ENCODE measurements at regions not wholly inside any gene's neighbourhood (a gene's known extent, or its start where the extent isn't known, plus 50 kb on each side); places are given as distances from the start of the nearest gene placed in this dataset.

DNA sequence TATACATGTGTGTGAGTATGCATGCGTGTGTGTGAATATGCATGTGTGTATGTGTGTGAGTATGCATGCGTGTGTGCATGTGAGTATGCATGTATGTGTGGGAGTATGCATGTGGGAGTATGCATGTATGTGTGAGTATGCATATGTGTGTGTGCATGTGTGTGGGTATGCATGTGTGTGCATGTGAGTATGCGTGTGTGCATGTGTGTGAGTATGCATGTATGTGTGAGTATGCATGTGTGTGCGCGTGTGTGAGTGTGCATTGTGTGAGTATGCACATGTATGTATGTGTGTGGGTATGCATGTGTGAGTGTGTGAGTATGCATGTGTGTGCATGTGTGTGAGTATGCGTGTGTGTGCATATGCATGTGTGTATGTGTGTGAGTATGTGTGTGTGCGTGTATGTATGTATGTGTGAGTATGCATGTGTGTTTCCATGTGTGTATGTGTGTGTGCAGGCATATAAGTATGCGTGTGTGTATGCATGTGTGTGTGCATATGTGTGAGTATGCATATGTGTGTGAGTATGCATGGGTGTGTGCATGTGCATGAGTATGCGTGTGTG is 97.9 kb upstream of the MED13L start:
- TF ChIP-seq EZH2 (IDR thresholded peaks at IDR 0.05; ENCODE audit: borderline replicate concordance, insufficient read depth, low read depth, low read length, poor library complexity, severe bottlenecking) (no peak), CTCF (IDR thresholded peaks at IDR 0.05) (no peak)

All from B cell (primary cell).